ENCODE measurements at regions not wholly inside any gene's neighbourhood (a gene's known extent, or its start where the extent isn't known, plus 50 kb on each side); places are given as distances from the start of the nearest gene placed in this dataset.

GRCh38 chr1:38466487-38466886 is 393.1 kb downstream of the RRAGC start:
- Histone ChIP-seq H3K4ac (ENCODE audit: low read depth, low read length) (no peak overlapping the region), H2BK5ac (ENCODE audit: low read depth, low read length, poor library complexity) (no peak overlapping the region), H2AK5ac (ENCODE audit: low read length) (no peak overlapping the region), H2BK12ac (ENCODE audit: low read length) (no peak overlapping the region), H3K27ac (ENCODE audit: low read depth, low read length) (no peak overlapping the region), H3K4me1 (ENCODE audit: control insufficient read depth in 1 of 2, insufficient read depth in 2 of 2, low read length in 2 of 2) (no peaks in the 10 kb centered on the region), H3K79me1 (ENCODE audit: low read length) (no peaks in the 10 kb centered on the region), H3K4me3 (ENCODE audit: low read depth, low read length) (no peak overlapping the region), H4K91ac (ENCODE audit: low read depth, low read length) (no peak overlapping the region), H3K9ac (ENCODE audit: low read length) (no peak overlapping the region), H3K4me2 (ENCODE audit: low read length) (no peak overlapping the region), H4K8ac (ENCODE audit: low read depth, low read length) (no peak overlapping the region), H3K18ac (ENCODE audit: low read length) (no peak overlapping the region), H4K12ac (ENCODE audit: low read depth, low read length) (no peak overlapping the region), H2AFZ (ENCODE audit: insufficient read depth, low read length, poor library complexity) (no peak overlapping the region), H3K9me3 (ENCODE audit: insufficient read depth, low read depth, low read length) (no peaks in the 10 kb centered on the region), H3K79me2 (ENCODE audit: control insufficient read depth, insufficient read depth, low read length, poor library complexity) (no peaks in the 10 kb centered on the region), H2BK120ac (ENCODE audit: insufficient read depth, low read length, poor library complexity) (no peak overlapping the region), H3K36me3 (ENCODE audit: control insufficient read depth in 1 of 2, insufficient read depth in 2 of 2, low read length in 2 of 2) (no peaks in the 10 kb centered on the region), H3K23ac (ENCODE audit: low read length) (no peak overlapping the region), H3K14ac (ENCODE audit: low read length) (no peak overlapping the region), H3K27me3 (ENCODE audit: insufficient read depth, low read length) (no peaks in the 10 kb centered on the region)
- DNase-seq = no peak
- WGBS (ENCODE audit: extremely low coverage, insufficient coverage, insufficient read length) = no CpG with 5 or more reads among the region's 2 CpGs

GRCh38 chr1:38465460-38465859 is 394.1 kb downstream of the RRAGC start:
- H3K9me3 ChIP-seq (ENCODE audit: insufficient read depth, low read depth, low read length) = no peaks in the 10 kb centered on the region
- H3K79me2 ChIP-seq (ENCODE audit: control insufficient read depth, insufficient read depth, low read length, poor library complexity) = no peaks in the 10 kb centered on the region

GRCh38 chr1:38464071-38464661 is 395.4 kb downstream of the RRAGC start:
- H3K79me1 ChIP-seq (ENCODE audit: low read length) = no peaks in the 10 kb centered on the region
- no peak overlapping the region for H3K9ac ChIP-seq (ENCODE audit: low read length)
- H4K91ac ChIP-seq (ENCODE audit: low read depth, low read length) = no peak overlapping the region
- H3K4me1 ChIP-seq (ENCODE audit: control insufficient read depth in 1 of 2, insufficient read depth in 2 of 2, low read length in 2 of 2) = no peaks in the 10 kb centered on the region
- no CpG with 5 or more reads among the region's 7 CpGs for WGBS (ENCODE audit: extremely low coverage, insufficient coverage, insufficient read length)
- H3K9me3 ChIP-seq (ENCODE audit: insufficient read depth, low read depth, low read length) = no peaks in the 10 kb centered on the region
- DNase-seq = no peak
- no peak overlapping the region for H3K4me3 ChIP-seq (ENCODE audit: low read depth, low read length)
- no peak overlapping the region for H2BK5ac ChIP-seq (ENCODE audit: low read depth, low read length, poor library complexity)
- H2AFZ ChIP-seq (ENCODE audit: insufficient read depth, low read length, poor library complexity) = no peak overlapping the region
- H4K8ac ChIP-seq (ENCODE audit: low read depth, low read length) = no peak overlapping the region
- no peak overlapping the region for H2AK5ac ChIP-seq (ENCODE audit: low read length)
- H3K18ac ChIP-seq (ENCODE audit: low read length) = no peak overlapping the region
- H3K4me2 ChIP-seq (ENCODE audit: low read length) = no peak overlapping the region
- no peak overlapping the region for H3K14ac ChIP-seq (ENCODE audit: low read length)
- no peak overlapping the region for H4K12ac ChIP-seq (ENCODE audit: low read depth, low read length)
- no peak overlapping the region for H3K27ac ChIP-seq (ENCODE audit: low read depth, low read length)
- H3K27me3 ChIP-seq (ENCODE audit: insufficient read depth, low read length) = no peaks in the 10 kb centered on the region
- H3K79me2 ChIP-seq (ENCODE audit: control insufficient read depth, insufficient read depth, low read length, poor library complexity) = no peaks in the 10 kb centered on the region
- H3K36me3 ChIP-seq (ENCODE audit: control insufficient read depth in 1 of 2, insufficient read depth in 2 of 2, low read length in 2 of 2) = no peaks in the 10 kb centered on the region
- H2BK120ac ChIP-seq (ENCODE audit: insufficient read depth, low read length, poor library complexity) = no peak overlapping the region
- H2BK12ac ChIP-seq (ENCODE audit: low read length) = no peak overlapping the region
- no peak overlapping the region for H3K4ac ChIP-seq (ENCODE audit: low read depth, low read length)
- no peak overlapping the region for H3K23ac ChIP-seq (ENCODE audit: low read length)

More at GRCh38 chr1:38465460-38465859, 394.1 kb downstream of the RRAGC start:
- no peak overlapping the region for H3K14ac ChIP-seq (ENCODE audit: low read length)
- no peak for DNase-seq
- no peak overlapping the region for H3K23ac ChIP-seq (ENCODE audit: low read length)
- no peaks in the 10 kb centered on the region for H3K79me1 ChIP-seq (ENCODE audit: low read length)
- no peak overlapping the region for H4K8ac ChIP-seq (ENCODE audit: low read depth, low read length)
- no peak overlapping the region for H2BK120ac ChIP-seq (ENCODE audit: insufficient read depth, low read length, poor library complexity)
- H2BK5ac ChIP-seq (ENCODE audit: low read depth, low read length, poor library complexity) = no peak overlapping the region
- no peak overlapping the region for H3K27ac ChIP-seq (ENCODE audit: low read depth, low read length)
- H3K4me3 ChIP-seq (ENCODE audit: low read depth, low read length) = no peak overlapping the region
- no peak overlapping the region for H2AFZ ChIP-seq (ENCODE audit: insufficient read depth, low read length, poor library complexity)
- H4K91ac ChIP-seq (ENCODE audit: low read depth, low read length) = no peak overlapping the region
- H3K9ac ChIP-seq (ENCODE audit: low read length) = no peak overlapping the region
- no peak overlapping the region for H2AK5ac ChIP-seq (ENCODE audit: low read length)
- no peaks in the 10 kb centered on the region for H3K36me3 ChIP-seq (ENCODE audit: control insufficient read depth in 1 of 2, insufficient read depth in 2 of 2, low read length in 2 of 2)
- H3K18ac ChIP-seq (ENCODE audit: low read length) = no peak overlapping the region
- no peak overlapping the region for H4K12ac ChIP-seq (ENCODE audit: low read depth, low read length)
- WGBS (ENCODE audit: extremely low coverage, insufficient coverage, insufficient read length) = no CpG with 5 or more reads among the region's 4 CpGs
- no peaks in the 10 kb centered on the region for H3K27me3 ChIP-seq (ENCODE audit: insufficient read depth, low read length)
- H3K4ac ChIP-seq (ENCODE audit: low read depth, low read length) = no peak overlapping the region
- no peak overlapping the region for H2BK12ac ChIP-seq (ENCODE audit: low read length)
- no peaks in the 10 kb centered on the region for H3K4me1 ChIP-seq (ENCODE audit: control insufficient read depth in 1 of 2, insufficient read depth in 2 of 2, low read length in 2 of 2)
- no peak overlapping the region for H3K4me2 ChIP-seq (ENCODE audit: low read length)

- Histone ChIP-seq H3K79me1 (ENCODE audit: low read length) (no peaks in the 10 kb centered on the region), H2BK5ac (ENCODE audit: low read depth, low read length, poor library complexity) (no peak overlapping the region), H4K8ac (ENCODE audit: low read depth, low read length) (no peak overlapping the region), H3K9ac (ENCODE audit: low read length) (no peak overlapping the region), H3K9me3 (ENCODE audit: insufficient read depth, low read depth, low read length) (no peaks in the 10 kb centered on the region), H3K27ac (ENCODE audit: low read depth, low read length) (no peak overlapping the region), H4K91ac (ENCODE audit: low read depth, low read length) (no peak overlapping the region), H2AFZ (ENCODE audit: insufficient read depth, low read length, poor library complexity) (no peak overlapping the region), H3K4me3 (ENCODE audit: low read depth, low read length) (no peak overlapping the region), H3K23ac (ENCODE audit: low read length) (no peak overlapping the region), H3K4ac (ENCODE audit: low read depth, low read length) (no peak overlapping the region), H3K79me2 (ENCODE audit: control insufficient read depth, insufficient read depth, low read length, poor library complexity) (no peaks in the 10 kb centered on the region), H2BK120ac (ENCODE audit: insufficient read depth, low read length, poor library complexity) (no peak overlapping the region), H3K4me1 (ENCODE audit: control insufficient read depth in 1 of 2, insufficient read depth in 2 of 2, low read length in 2 of 2) (no peaks in the 10 kb centered on the region), H3K27me3 (ENCODE audit: insufficient read depth, low read length) (no peaks in the 10 kb centered on the region), H3K18ac (ENCODE audit: low read length) (no peak overlapping the region), H4K12ac (ENCODE audit: low read depth, low read length) (no peak overlapping the region), H2BK12ac (ENCODE audit: low read length) (no peak overlapping the region), H3K14ac (ENCODE audit: low read length) (no peak overlapping the region), H3K36me3 (ENCODE audit: control insufficient read depth in 1 of 2, insufficient read depth in 2 of 2, low read length in 2 of 2) (no peaks in the 10 kb centered on the region), H2AK5ac (ENCODE audit: low read length) (no peak overlapping the region), H3K4me2 (ENCODE audit: low read length) (no peak overlapping the region)
- DNase-seq = no peak
Observed at GRCh38 chr1:38463074-38463473, 396.5 kb downstream of the RRAGC start.

Data from trophoblast cell (in vitro differentiated cells and primary cell).